HAP-1 (cell line): ENCODE measurements at regions not wholly inside any gene's neighbourhood (a gene's known extent, or its start where the extent isn't known, plus 50 kb on each side); places are given as distances from the start of the nearest gene placed in this dataset.

Experiments
- DNase-seq, 2 experiments: peaks; one replicate each; pipeline ENCODE4 v3.0.0-alpha.2; 2016 to 2020; ENCODE audit warnings: low spot score in 2 of 2
- H3K27me3 ChIP-seq: fragments of 250-450 bp; sonication (Bioruptor Pico); 2 replicates; pipeline ENCODE4 v1.5.1; 2020; ENCODE audit warnings: low read depth, mild to moderate bottlenecking, moderate library complexity
- H3K36me3 ChIP-seq: fragments of 250-450 bp; sonication (Bioruptor Pico); replicated peaks from 2 replicates; pipeline ENCODE4 v1.5.1; 2020; ENCODE audit warnings: mild to moderate bottlenecking
- H3K4me1 ChIP-seq: fragments of 250-450 bp; sonication (Bioruptor Pico); 2 replicates; pipeline ENCODE4 v1.5.1; 2020; ENCODE audit warnings: mild to moderate bottlenecking
- H3K4me3 ChIP-seq: fragments of 250-450 bp; sonication (Bioruptor Pico); 2 replicates; pipeline ENCODE4 v1.5.1; 2020; ENCODE audit warnings: mild to moderate bottlenecking, moderate library complexity
- H3K9me3 ChIP-seq: fragments of 250-450 bp; sonication (Bioruptor Pico); 2 replicates; pipeline ENCODE4 v1.5.1; 2020; ENCODE audit warnings: mild to moderate bottlenecking, moderate library complexity
- in situ Hi-C: fragments of 300-500 bp; cut with MboI; formaldehyde crosslinking; loops from 3 replicates; pipeline ENCODE4 v1.14.3; 2020; ENCODE audit warnings: low sequenced_read_pairs, inconsistent platforms, mixed read lengths

- Histone ChIP-seq H3K9me3 (no peaks in the 10 kb centered on the region), H3K4me1 (no peaks in the 10 kb centered on the region), H3K4me3 (no peak overlapping the region), H3K27me3 (no peaks in the 10 kb centered on the region), H3K36me3 (no peaks in the 10 kb centered on the region)
- in situ Hi-C loops: no loop called here
- DNase-seq: no peak
Observed at GRCh38 chr3:187909866-187910265, 164.6 kb upstream of the BCL6 start.

- no peaks in the 10 kb centered on the region for H3K36me3 ChIP-seq
- H3K4me1 ChIP-seq: no peaks in the 10 kb centered on the region
- no peak for DNase-seq
- no peaks in the 10 kb centered on the region for H3K9me3 ChIP-seq
- H3K27me3 ChIP-seq: no peaks in the 10 kb centered on the region
- in situ Hi-C loops: no loop called here
- H3K4me3 ChIP-seq: no peak overlapping the region
Observed at GRCh38 chr3:187912007-187912406, 166.7 kb upstream of the BCL6 start.

DNA sequence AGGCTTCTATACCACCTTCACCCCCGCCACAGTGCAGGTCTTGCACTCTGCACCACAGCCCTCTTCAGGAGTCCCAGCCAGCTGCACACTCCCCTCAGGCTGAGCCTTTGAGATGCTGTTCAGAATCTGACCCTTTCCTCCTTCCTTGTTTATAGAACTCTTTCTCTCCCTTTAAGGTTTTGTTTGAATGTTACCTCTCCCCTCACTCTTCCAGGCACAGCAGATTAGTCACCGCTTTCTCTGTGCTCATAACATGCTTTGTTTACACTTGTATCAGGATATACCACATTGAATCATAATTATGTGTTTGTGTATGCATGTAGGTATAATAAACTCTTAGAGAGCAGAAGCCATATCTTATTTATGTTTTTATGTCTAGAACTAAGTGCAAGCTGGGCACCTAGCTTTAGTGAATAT, 168.4 kb upstream of the BCL6 start:
- H3K36me3 ChIP-seq: no peaks in the 10 kb centered on the region
- H3K4me1 ChIP-seq: no peaks in the 10 kb centered on the region
- in situ Hi-C loops: no loop called here
- H3K4me3 ChIP-seq: no peak overlapping the region
- no peaks in the 10 kb centered on the region for H3K27me3 ChIP-seq
- no peak for DNase-seq
- no peaks in the 10 kb centered on the region for H3K9me3 ChIP-seq

- H3K4me1 ChIP-seq: no peaks in the 10 kb centered on the region
- H3K27me3 ChIP-seq: no peaks in the 10 kb centered on the region
- no peak for DNase-seq
- H3K9me3 ChIP-seq: no peaks in the 10 kb centered on the region
- H3K36me3 ChIP-seq: no peaks in the 10 kb centered on the region
- in situ Hi-C loops: no loop called here
- H3K4me3 ChIP-seq: no peak overlapping the region
Observed at GRCh38 chr3:187914231-187914630, 169.0 kb upstream of the BCL6 start.

DNA sequence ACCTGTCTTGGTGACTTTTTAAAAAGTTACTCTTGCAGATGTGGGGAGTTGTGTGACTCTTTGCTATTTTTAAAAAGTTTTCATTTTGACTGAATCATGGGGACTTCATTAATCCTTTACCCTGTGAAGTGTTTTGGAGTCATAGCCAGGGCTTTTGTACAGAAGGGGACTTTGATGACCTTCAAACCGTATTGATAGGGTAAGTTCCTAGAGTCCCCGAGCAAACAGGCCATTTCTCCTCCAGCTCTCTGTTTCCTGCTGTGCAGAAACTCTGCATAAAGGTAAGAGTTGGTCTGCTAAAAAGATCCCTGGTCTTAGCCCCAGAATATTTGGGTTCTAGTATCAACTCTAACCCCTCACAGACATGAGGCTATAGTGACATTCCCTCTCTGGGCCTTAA, 170.8 kb upstream of the BCL6 start:
- Histone ChIP-seq H3K27me3 (no peaks in the 10 kb centered on the region), H3K4me1 (no peaks in the 10 kb centered on the region), H3K36me3 (no peaks in the 10 kb centered on the region), H3K4me3 (no peak overlapping the region), H3K9me3 (no peaks in the 10 kb centered on the region)
- in situ Hi-C loops: no loop called here
- DNase-seq: no peak

- Histone ChIP-seq H3K27me3 (no peaks in the 10 kb centered on the region), H3K9me3 (no peaks in the 10 kb centered on the region), H3K4me3 (no peak overlapping the region), H3K36me3 (no peaks in the 10 kb centered on the region), H3K4me1 (no peaks in the 10 kb centered on the region)
- DNase-seq: no peak
- in situ Hi-C loops: no loop called here
Observed at GRCh38 chr3:187918081-187918644, 172.9 kb upstream of the BCL6 start.

DNA sequence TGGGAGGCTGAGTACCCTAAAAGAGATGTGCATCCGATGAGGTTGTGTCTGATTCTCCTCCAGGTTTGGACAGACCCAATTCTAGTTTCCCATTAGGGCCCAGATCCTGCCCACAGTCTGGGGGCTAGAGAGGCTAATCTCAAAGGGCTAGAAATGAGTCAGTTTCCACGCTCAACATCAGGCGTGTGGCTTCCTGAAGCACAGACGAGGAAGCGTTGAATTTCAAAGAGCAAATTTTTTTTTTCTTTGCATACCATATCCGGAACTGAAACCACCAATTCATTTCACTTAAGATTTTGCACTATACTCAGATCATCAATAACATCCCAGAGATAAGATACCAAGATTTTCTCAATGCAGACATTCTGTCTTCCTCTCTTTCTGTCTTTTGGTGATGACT, 173.8 kb upstream of the BCL6 start:
- Histone ChIP-seq H3K27me3 (no peaks in the 10 kb centered on the region), H3K9me3 (no peaks in the 10 kb centered on the region), H3K4me3 (no peak overlapping the region), H3K36me3 (no peaks in the 10 kb centered on the region), H3K4me1 (no peaks in the 10 kb centered on the region)
- in situ Hi-C loops: no loop called here
- no peak for DNase-seq

DNA sequence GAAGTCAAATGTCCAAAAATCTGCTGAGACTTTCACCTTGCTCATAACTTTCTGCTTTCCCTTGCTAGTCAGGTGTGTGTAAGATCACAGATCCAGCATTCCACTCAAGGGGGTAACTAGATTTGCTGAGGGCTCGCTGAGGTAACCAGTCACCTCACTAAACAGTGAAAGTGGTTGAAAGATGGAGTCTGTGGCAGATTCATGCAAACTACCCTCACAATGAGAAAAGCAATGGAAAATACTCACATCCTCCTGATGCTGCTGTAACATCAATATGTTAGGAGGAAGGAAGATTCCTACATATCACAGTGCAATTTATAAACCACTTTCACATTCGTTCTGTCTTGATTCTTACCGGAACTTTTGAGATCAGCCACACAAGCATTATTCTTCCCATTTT, 174.3 kb upstream of the BCL6 start:
- Histone ChIP-seq H3K27me3 (no peaks in the 10 kb centered on the region), H3K4me1 (no peaks in the 10 kb centered on the region), H3K4me3 (no peak overlapping the region), H3K9me3 (peaks cover under 1% of the 10 kb centered on the region; the same call in 1 of the 2 replicates), H3K36me3 (no peaks in the 10 kb centered on the region)
- in situ Hi-C loops: no loop called here
- DNase-seq: no peak

- Histone ChIP-seq H3K4me1 (no peaks in the 10 kb centered on the region), H3K36me3 (no peaks in the 10 kb centered on the region), H3K4me3 (no peak overlapping the region), H3K27me3 (no peaks in the 10 kb centered on the region), H3K9me3 (peaks cover 3% of the 10 kb centered on the region; the same call in 1 of the 2 replicates)
- DNase-seq: no peak
- in situ Hi-C loops: no loop called here
Observed at GRCh38 chr3:187920030-187920429, 174.8 kb upstream of the BCL6 start.

- Histone ChIP-seq H3K9me3 (peaks cover 3% of the 10 kb centered on the region; the same call in 1 of the 2 replicates), H3K36me3 (no peaks in the 10 kb centered on the region), H3K4me1 (no peaks in the 10 kb centered on the region), H3K27me3 (no peaks in the 10 kb centered on the region), H3K4me3 (no peak overlapping the region)
- in situ Hi-C loops: no loop called here
- no peak for DNase-seq
Observed at GRCh38 chr3:187920913-187921312, 175.6 kb upstream of the BCL6 start.

DNA sequence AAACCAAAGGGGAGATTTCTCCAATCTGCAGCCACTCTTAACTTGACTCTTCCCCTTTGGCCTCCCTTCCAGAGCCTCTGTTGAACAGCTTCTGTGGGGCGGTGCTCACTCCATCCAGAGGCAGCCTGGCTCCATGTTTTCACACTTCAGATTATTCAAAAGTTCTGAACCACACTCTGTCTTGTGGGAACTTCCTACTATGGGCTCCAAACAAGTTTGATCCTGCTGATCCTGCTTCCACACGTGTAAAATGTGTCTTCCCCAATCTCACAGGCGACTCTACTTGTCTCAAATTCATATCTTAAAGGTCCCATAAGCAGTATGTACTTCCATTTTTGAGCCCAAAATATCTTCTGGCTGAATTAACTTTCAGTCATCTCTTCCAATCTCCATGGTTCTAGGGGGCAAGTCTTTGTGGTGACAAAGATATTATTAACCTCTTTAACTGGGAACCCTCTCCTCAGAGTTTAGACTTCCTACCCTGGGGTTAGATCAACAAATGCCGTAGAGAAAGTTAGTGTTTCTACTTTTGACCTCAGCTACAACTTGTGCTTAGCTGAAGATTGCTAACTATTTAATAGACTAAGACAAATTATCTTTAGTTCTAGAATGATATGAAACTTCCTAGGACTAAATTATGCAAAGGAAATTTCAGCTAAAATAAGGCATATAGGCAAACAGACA, 176.3 kb upstream of the BCL6 start:
- H3K4me1 ChIP-seq: no peaks in the 10 kb centered on the region
- no peak for DNase-seq
- in situ Hi-C loops: no loop called here

DNA sequence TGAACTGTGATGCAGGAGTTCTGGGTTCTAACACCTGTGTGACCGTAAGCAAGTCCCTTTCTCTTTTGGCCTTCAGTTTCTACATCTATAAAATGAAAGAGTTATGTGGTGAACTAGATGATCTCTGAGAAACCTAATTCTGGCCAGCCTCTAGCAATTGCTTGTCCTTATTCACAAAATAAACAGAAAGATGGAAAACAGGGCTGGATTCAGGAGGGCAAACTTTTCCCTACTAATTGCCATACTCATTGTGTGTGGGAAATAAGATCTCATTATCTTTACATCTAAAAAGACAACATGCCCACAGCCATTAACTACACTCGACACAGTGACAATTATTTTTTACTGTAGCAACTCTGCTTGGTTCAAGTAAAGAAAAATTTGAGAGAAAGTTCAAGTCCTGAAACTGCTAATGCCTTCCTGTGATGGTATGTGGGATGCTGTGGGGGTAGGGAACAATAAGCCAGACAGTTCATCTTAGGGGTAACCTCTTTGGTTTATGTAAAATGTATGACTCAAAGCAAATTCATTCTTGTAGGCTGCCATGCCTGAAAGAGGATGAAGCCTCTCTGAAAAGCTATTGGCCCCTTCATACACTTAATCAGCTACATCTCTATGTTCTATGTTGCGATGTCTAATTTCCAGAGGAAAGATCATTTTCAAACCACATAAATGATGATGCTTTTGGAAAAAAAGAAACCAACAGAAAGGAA, 177.6 kb upstream of the BCL6 start:
- Histone ChIP-seq H3K9me3 (peaks cover 3% of the 10 kb centered on the region; the same call in 1 of the 2 replicates), H3K4me3 (no peak overlapping the region), H3K36me3 (no peaks in the 10 kb centered on the region), H3K27me3 (no peaks in the 10 kb centered on the region), H3K4me1 (no peaks in the 10 kb centered on the region)
- in situ Hi-C loops: no loop called here
- DNase-seq: no peak

More for the DNA sequence above, 176.3 kb upstream of the BCL6 start:
- H3K36me3 ChIP-seq: no peaks in the 10 kb centered on the region
- H3K9me3 ChIP-seq: peaks cover 3% of the 10 kb centered on the region; the same call in 1 of the 2 replicates
- H3K4me3 ChIP-seq: no peak overlapping the region
- no peaks in the 10 kb centered on the region for H3K27me3 ChIP-seq

GRCh38 chr3:187924651-187925050, 179.4 kb upstream of the BCL6 start:
- H3K4me1 ChIP-seq: no peaks in the 10 kb centered on the region
- no peaks in the 10 kb centered on the region for H3K27me3 ChIP-seq
- no peak overlapping the region for H3K4me3 ChIP-seq
- no peaks in the 10 kb centered on the region for H3K36me3 ChIP-seq
- in situ Hi-C loops: no loop called here
- no peak for DNase-seq
- H3K9me3 ChIP-seq: peaks cover 3% of the 10 kb centered on the region; the same call in 1 of the 2 replicates

DNA sequence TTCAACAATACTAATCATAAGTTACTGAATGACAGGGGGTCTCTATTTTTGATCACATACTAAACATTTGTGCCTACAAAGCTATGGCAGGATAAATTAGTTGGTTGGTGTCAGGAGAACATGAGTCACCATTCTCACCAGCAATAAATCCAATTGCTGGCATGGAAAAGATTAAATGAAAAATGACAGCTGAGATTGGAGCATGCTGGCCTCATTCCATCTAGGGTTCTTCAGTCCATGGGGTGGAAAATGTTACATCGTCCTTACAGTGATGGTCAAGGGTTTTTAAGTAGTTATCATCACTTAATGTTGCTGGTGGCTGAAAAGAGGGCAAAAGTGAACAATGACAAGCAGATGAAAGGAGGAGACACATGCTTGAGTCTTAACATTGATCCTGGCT, 180.1 kb upstream of the BCL6 start:
- Histone ChIP-seq H3K4me1 (no peaks in the 10 kb centered on the region), H3K9me3 (peaks cover 3% of the 10 kb centered on the region; the same call in 1 of the 2 replicates), H3K36me3 (no peaks in the 10 kb centered on the region), H3K27me3 (no peaks in the 10 kb centered on the region), H3K4me3 (no peak overlapping the region)
- DNase-seq: no peak
- in situ Hi-C loops: no loop called here
